Liver (tissue), 8 donors: ENCODE measurements at regions not wholly inside any gene's neighbourhood (a gene's known extent, or its start where the extent isn't known, plus 50 kb on each side); places are given as distances from the start of the nearest gene placed in this dataset.

ENCODE experiments used
- DNase-seq: peaks from one replicate; pipeline ENCODE4 v3.0.0-alpha.2; 2017; ENCODE audit warnings: low spot score
- H3K27ac ChIP-seq, 2 donors: one replicate each; pipeline ENCODE4 v1.7.0; 2013; ENCODE audit warnings: inconsistent platforms in 2 of 2, low read length in 2 of 2, control low read depth in 1 of 2, low read depth in 1 of 2, mild to moderate bottlenecking in 1 of 2
- H3K27me3 ChIP-seq, 4 donors: one replicate each; pipeline versions ENCODE4 v1.6.1 to v1.7.0; 2013; ENCODE audit warnings: low read length in 3 of 4, inconsistent platforms in 1 of 4, mild to moderate bottlenecking in 1 of 4, moderate library complexity in 1 of 4; ENCODE audit not compliant: control insufficient read depth in 4 of 4, insufficient read depth in 4 of 4
- H3K36me3 ChIP-seq, 4 donors: one replicate each; pipeline versions ENCODE4 v1.6.1 to v1.7.0; 2013; ENCODE audit warnings: low read length in 3 of 4, mild to moderate bottlenecking in 3 of 4, low read depth in 1 of 4, moderate library complexity in 1 of 4; ENCODE audit not compliant: control insufficient read depth in 4 of 4, insufficient read depth in 3 of 4
- H3K4me1 ChIP-seq, 4 donors: one replicate each; pipeline versions ENCODE4 v1.6.1 to v1.7.0; 2013; ENCODE audit warnings: low read length in 3 of 4, mild to moderate bottlenecking in 3 of 4, moderate library complexity in 1 of 4; ENCODE audit not compliant: control insufficient read depth in 4 of 4, insufficient read depth in 4 of 4
- H3K4me3 ChIP-seq, 3 donors: one replicate each; pipeline versions ENCODE4 v1.6.1 to v1.7.0; 2013; ENCODE audit warnings: low read length in 3 of 3, control low read depth in 1 of 3, low read depth in 1 of 3, mild to moderate bottlenecking in 1 of 3
- H3K9ac ChIP-seq, 2 donors: one replicate each; pipeline ENCODE4 v1.7.0; 2013; ENCODE audit warnings: low read length in 2 of 2, mild to moderate bottlenecking in 2 of 2, moderate library complexity in 2 of 2, control low read depth in 1 of 2, low read depth in 1 of 2
- H3K9me3 ChIP-seq, 4 donors: one replicate each; pipeline versions ENCODE4 v1.6.1 to v1.7.0; 2013; ENCODE audit warnings: low read length in 3 of 4; ENCODE audit not compliant: control insufficient read depth in 4 of 4
- ATF3 ChIP-seq: IDR thresholded peaks from 2 replicates; pipeline ENCODE4 v1.6.1; 2016; ENCODE audit warnings: antibody characterized with exemption
- CTCF ChIP-seq: fragments of 150-350 bp; IDR thresholded peaks from 2 replicates; pipeline ENCODE4 v1.5.1; 2017; ENCODE audit warnings: improper control_type of control experiment, low read depth, low read length; ENCODE audit not compliant: missing input control
- EGR1 ChIP-seq, 2 donors: IDR thresholded peaks; 2 replicates each; pipeline ENCODE4 v1.6.1; 2016 to 2018; ENCODE audit warnings: antibody characterized with exemption in 2 of 2, low read depth in 2 of 2
- FOXA1 ChIP-seq: IDR thresholded peaks from 2 replicates; pipeline ENCODE4 v1.6.1; 2016; ENCODE audit warnings: antibody characterized with exemption
- FOXA2 ChIP-seq: IDR thresholded peaks from 2 replicates; pipeline ENCODE4 v1.6.1; 2016; ENCODE audit warnings: antibody characterized with exemption
- GABPA ChIP-seq, 2 donors: IDR thresholded peaks in 1 of 2; conservative IDR thresholded peaks in 1 of 2; 2 replicates each; pipeline ENCODE4 v1.6.1; 2016; ENCODE audit warnings: antibody characterized with exemption in 2 of 2, mild to moderate bottlenecking in 1 of 2, moderate library complexity in 1 of 2
- HNF4A ChIP-seq, 2 donors: conservative IDR thresholded peaks; 2 replicates each; pipeline ENCODE4 v1.6.1; 2016; ENCODE audit warnings: antibody characterized with exemption in 2 of 2, mild to moderate bottlenecking in 2 of 2
- HNF4G ChIP-seq: IDR thresholded peaks from 2 replicates; pipeline ENCODE4 v1.6.1; 2016; ENCODE audit warnings: antibody characterized with exemption
- JUND ChIP-seq, 2 donors: IDR thresholded peaks; 2 replicates each; pipeline ENCODE4 v1.6.1; 2016; ENCODE audit warnings: antibody characterized with exemption in 2 of 2
- MAX ChIP-seq: IDR thresholded peaks from 2 replicates; pipeline ENCODE4 v1.6.1; 2016; ENCODE audit warnings: antibody characterized with exemption
- NR2F2 ChIP-seq: IDR thresholded peaks from 2 replicates; pipeline ENCODE4 v1.6.1; 2016; ENCODE audit warnings: antibody characterized with exemption
- RAD21 ChIP-seq, 2 donors: IDR thresholded peaks; 2 replicates each; pipeline ENCODE4 v1.6.1; 2016; ENCODE audit warnings: antibody characterized with exemption in 2 of 2, mild to moderate bottlenecking in 2 of 2
- REST ChIP-seq: IDR thresholded peaks from 2 replicates; pipeline ENCODE4 v1.6.1; 2016; ENCODE audit warnings: antibody characterized with exemption, mild to moderate bottlenecking
- RXRA ChIP-seq, 2 donors: IDR thresholded peaks; 2 replicates each; pipeline ENCODE4 v1.6.1; 2017 to 2018; ENCODE audit warnings: antibody characterized with exemption in 2 of 2, mild to moderate bottlenecking in 1 of 2
- SP1 ChIP-seq: IDR thresholded peaks from 2 replicates; pipeline ENCODE4 v1.6.1; 2018; ENCODE audit warnings: antibody characterized with exemption, mild to moderate bottlenecking
- TAF1 ChIP-seq: conservative IDR thresholded peaks from 2 replicates; pipeline ENCODE4 v1.6.1; 2016; ENCODE audit warnings: antibody characterized with exemption, mild to moderate bottlenecking
- YY1 ChIP-seq: IDR thresholded peaks from 2 replicates; pipeline ENCODE4 v1.6.1; 2016; ENCODE audit warnings: antibody characterized with exemption, mild to moderate bottlenecking
- ZBTB33 ChIP-seq: IDR thresholded peaks from 2 replicates; pipeline ENCODE4 v1.6.1; 2016; ENCODE audit warnings: antibody characterized with exemption
- WGBS: extraction: QIAGEN DNeasy Blood & Tissue Kit; methylation state at CpG from one replicate; pipeline ENCODE4 v1.1.7; 2013; 5-methylcytosine and 5-hydroxymethylcytosine counted together
- donor health status: healthy.
- donor health status: healthy.
- donor health status: healthy.
- donor health status: healthy.
- donor health status: healthy.

GRCh38 chr5:91297994-91298393, 85.1 kb downstream of the ARRDC3 start:
- H3K9ac ChIP-seq = no peak overlapping the region
- DNase-seq = no peak
- H3K36me3 ChIP-seq = no peaks in the 10 kb centered on the region
- H3K4me3 ChIP-seq = no peak overlapping the region
- TF ChIP-seq RAD21 (IDR thresholded peaks at IDR 0.05) (no peak), ATF3 (no peak), HNF4A (conservative IDR thresholded peaks at IDR 0.05) (no peak), GABPA (IDR thresholded peaks at IDR 0.05 in 1 of 2, conservative IDR thresholded peaks at IDR 0.05 in 1 of 2) (no peak), REST (no peak), JUND (IDR thresholded peaks at IDR 0.05) (no peak), MAX (no peak), HNF4G (no peak), FOXA2 (no peak), FOXA1 (no peak), NR2F2 (no peak), ZBTB33 (no peak), YY1 (no peak), EGR1 (IDR thresholded peaks at IDR 0.05; ENCODE audit: low read depth in 2 of 2) (no peak), SP1 (no peak), RXRA (IDR thresholded peaks at IDR 0.05) (no peak), CTCF (no peak), TAF1 (no peak)
- WGBS = 98% methylated on average over 2 of the region's 2 CpGs
- no peaks in the 10 kb centered on the region for H3K9me3 ChIP-seq
- no peaks in the 10 kb centered on the region for H3K4me1 ChIP-seq
- H3K27ac ChIP-seq = no peak overlapping the region
- no peaks in the 10 kb centered on the region for H3K27me3 ChIP-seq
